Fibroblast of villous mesenchyme (primary cell): ENCODE measurements at regions not wholly inside any gene's neighbourhood (a gene's known extent, or its start where the extent isn't known, plus 50 kb on each side); places are given as distances from the start of the nearest gene placed in this dataset.

Source experiments
- DNase-seq: peaks from one replicate; pipeline ENCODE4 v3.0.0-alpha.2; 2010; ENCODE audit warnings: low read depth
- H3K4me3 ChIP-seq: 2 replicates; pipeline ENCODE4 v1.5.1; 2011; ENCODE audit warnings: low read depth, mild to moderate bottlenecking, low read length
- TF ChIP-seq, protein P1 (sequence below): IDR thresholded peaks from 2 replicates; pipeline ENCODE4 v1.5.1; 2012; ENCODE audit warnings: low read depth, mild to moderate bottlenecking, low read length; ENCODE audit not compliant: insufficient read depth

DNA sequence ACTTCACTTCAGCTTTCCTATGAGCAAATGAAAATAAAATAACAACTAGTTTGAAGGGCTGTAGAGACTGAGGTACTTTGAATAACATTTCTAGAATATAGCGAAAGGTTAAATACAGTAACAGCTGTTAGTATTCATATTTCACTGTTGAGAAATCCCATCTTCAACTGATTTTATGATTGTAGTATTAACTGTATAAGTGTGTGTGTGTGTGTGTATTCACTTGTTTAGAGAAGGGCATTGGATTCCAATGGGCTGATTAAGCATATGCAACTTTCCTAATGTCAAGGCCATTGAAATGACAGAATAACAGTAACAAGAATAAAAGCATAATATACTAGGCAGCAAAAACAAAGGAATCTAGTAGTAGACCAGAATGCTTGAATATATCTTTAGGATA, 957.5 kb upstream of the EPHA7 start:
- H3K4me3 ChIP-seq, result no peak overlapping the region
- TF ChIP-seq, protein P1, sequence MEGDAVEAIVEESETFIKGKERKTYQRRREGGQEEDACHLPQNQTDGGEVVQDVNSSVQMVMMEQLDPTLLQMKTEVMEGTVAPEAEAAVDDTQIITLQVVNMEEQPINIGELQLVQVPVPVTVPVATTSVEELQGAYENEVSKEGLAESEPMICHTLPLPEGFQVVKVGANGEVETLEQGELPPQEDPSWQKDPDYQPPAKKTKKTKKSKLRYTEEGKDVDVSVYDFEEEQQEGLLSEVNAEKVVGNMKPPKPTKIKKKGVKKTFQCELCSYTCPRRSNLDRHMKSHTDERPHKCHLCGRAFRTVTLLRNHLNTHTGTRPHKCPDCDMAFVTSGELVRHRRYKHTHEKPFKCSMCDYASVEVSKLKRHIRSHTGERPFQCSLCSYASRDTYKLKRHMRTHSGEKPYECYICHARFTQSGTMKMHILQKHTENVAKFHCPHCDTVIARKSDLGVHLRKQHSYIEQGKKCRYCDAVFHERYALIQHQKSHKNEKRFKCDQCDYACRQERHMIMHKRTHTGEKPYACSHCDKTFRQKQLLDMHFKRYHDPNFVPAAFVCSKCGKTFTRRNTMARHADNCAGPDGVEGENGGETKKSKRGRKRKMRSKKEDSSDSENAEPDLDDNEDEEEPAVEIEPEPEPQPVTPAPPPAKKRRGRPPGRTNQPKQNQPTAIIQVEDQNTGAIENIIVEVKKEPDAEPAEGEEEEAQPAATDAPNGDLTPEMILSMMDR, result no peak
- no peak for DNase-seq

DNA sequence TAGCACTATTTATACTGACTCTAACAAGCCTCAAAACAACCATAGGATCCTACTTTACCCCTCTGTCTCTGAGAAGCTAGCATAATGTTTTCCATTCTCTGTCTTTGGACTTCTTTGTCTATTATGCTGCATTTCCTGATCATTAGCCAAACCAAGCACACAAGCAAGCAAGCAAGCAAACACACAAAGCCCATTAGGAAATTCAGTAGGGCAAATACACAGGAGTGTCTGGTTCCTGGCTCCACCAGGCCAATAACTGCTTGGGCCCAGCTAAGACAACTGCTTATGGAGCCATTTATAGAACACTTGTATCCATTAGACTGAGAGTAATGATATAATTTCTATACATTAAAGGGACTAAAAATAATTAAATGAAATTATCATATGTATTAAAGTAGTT, 952.9 kb upstream of the EPHA7 start:
- no peak overlapping the region for H3K4me3 ChIP-seq
- TF ChIP-seq, protein P1, result no peak

DNA sequence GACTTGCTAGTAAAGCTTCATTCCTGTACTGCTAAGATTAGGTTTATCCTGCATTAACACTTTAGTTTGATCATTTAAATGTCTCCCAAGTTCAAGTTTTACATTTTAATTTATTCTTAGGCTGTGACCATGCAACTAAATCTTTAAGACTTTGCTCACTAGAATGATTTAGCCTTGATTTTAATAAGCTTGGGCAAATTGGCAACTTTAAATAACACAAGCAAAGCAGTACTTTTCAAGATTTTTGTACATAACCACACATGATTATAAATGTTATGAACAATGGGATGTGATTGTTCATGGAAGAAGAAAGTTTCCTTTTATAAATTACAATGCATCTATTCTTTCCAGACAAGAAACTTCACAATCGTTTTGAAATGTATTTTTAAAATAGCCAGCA, 948.0 kb upstream of the EPHA7 start:
- TF ChIP-seq, protein P1, result no peak
- no peak overlapping the region for H3K4me3 ChIP-seq

More for the DNA sequence above, 952.9 kb upstream of the EPHA7 start:
- no peak for DNase-seq

DNA sequence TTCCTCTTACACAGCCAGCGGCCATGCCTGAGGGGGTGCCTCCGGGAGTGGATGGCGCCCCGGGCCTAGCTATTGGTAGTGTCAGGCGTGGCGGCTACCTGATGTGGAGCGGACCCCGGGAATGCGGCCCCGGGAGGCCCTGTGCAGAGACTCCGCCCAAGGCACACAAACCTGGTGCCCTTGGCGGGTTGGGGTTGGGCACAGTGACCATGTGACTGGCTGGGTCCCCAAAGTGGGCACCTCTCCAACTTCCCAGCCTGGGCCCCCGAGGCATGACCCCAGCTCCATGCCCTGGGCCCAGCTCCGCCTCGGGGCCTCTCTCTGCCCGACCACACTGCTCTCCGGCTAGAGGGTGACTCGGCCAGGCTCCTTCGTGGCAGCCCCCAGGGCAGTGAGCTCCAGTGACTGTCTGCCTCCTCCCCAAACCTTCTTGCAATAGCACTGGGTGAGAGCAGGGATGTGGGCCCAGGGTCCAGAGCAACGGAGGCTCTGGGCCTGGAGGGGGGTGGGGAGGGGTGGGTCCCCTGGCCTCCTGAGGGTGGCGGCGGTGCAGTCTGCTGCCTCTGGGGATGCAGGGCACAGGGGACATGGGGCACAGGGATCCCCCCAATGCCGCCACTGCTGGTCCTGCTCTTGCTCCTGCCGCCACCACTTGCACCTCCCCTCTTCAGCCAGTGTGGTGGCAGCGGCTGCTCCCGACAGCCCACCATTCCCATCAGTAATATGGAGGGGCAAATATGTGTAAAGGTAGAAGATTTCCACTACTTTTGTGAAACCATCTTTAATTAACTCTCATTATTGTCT, 942.9 kb upstream of the EPHA7 start:
- DNase-seq, result no peak
- no peak overlapping the region for H3K4me3 ChIP-seq
- TF ChIP-seq, protein P1, result no peak

More for the DNA sequence above, 948.0 kb upstream of the EPHA7 start:
- DNase-seq, result no peak

DNA sequence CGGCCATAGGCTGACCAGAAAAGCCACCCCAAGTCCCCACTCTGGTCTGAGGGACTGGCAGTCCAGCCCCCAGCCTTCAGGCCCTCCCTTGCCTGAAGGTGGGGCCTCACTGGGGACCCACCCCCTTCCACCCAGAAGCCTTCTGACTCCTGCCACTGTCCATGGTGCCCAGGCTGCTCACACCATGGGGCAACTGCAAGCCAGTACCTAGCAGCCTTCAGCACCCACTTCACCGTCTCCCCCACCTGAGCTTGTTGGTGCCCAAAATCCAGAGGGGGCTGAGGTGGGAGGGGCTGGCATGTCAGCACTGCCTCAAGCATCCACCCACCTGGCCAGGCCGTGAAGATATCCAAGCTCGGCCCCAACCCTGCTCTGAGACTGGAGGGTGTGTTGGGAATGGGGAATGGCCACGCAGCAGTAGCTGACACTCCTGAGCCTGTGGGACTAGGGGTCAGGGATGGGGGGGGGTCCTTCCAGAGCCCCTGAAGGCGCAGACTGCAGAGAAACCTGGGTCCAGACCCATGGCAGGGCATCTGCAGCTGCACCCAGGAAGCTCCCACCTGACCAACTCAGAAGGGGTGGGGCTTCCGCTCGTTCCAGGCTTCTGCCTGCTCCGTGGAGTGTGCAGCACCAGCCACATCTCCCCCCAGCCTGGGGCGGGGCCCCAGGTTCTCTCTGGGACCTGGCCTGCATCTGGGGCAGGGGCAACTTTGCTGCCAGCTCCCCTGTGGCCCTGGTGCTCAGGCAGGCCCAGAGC, 942.1 kb upstream of the EPHA7 start:
- no peak overlapping the region for H3K4me3 ChIP-seq
- no peak for DNase-seq
- TF ChIP-seq, protein P1, result no peak

DNA sequence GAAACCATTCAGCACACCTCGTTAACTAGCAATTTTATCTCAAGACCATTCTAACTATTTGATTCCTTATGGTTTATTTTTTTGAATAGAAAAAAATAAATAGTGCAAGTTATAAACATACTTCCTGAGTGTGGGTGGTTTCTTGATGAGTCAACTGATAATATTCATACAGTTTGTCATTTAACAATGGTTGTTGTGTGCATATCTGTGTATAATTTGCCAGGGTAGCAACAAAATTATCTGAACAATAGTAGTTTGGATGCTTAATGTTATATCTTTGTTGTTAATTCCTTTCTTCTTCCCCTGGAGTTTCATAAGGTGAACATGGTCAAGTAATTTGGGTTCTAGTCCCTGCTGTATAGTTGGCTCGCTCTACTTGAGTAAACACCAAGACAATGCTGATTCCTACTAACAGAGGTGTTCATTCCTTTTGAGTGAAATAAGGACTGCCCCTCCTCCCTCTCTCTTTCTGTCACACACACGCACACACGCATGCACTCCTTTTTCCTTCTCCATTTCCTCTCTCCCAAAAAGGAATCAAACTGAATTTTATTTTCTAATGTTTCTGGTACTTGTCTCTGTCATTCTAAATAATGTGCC, 938.1 kb upstream of the EPHA7 start:
- no peak for DNase-seq
- H3K4me3 ChIP-seq, result no peak overlapping the region
- TF ChIP-seq, protein P1, result no peak
